Endothelial cell of umbilical vein (primary cell): ENCODE measurements at regions not wholly inside any gene's neighbourhood (a gene's known extent, or its start where the extent isn't known, plus 50 kb on each side); places are given as distances from the start of the nearest gene placed in this dataset.

Source experiments
- BruUV-seq: library from RNA; stranded (reverse); fragments of 400-500 nt; replicated peaks from 2 replicates; lab custom pipeline; 2021; lab: Mats Ljungman, UMichigan
- CTCF ChIA-PET: fragments of 300-600, 350-600 bp; sonication (Branson Sonifier 250); formaldehyde crosslinking; loops from one replicate; lab custom pipeline; 2021; ENCODE audit warnings: antibody characterized with exemption, inconsistent platforms; lab: Charles Lee
- POLR2A ChIA-PET: fragments of 300-600, 350-600 bp; sonication (Branson Sonifier 250); formaldehyde crosslinking; loops from one replicate; lab custom pipeline; 2021; ENCODE audit warnings: antibody characterized with exemption, inconsistent platforms; lab: Charles Lee
- DNase-seq: peaks from one replicate; pipeline ENCODE4 v3.0.0-alpha.2; 2011; ENCODE audit warnings: low read depth, low spot score
- FAIRE-seq: peaks from 2 replicates; lab custom pipeline; 2011; peaks lifted over from hg19 to GRCh38; lab: Jason Lieb, UNC
- H2AFZ ChIP-seq: 2 replicates; pipeline ENCODE4 v1.6.0; 2012; ENCODE audit warnings: low read depth, low read length, control low read depth, inconsistent platforms
- H3K27ac ChIP-seq: 2 replicates; pipeline ENCODE4 v1.5.1; 2011; ENCODE audit warnings: low read depth, mild to moderate bottlenecking, control low read depth, low read length, moderate library complexity; ENCODE audit not compliant: insufficient read depth
- H3K27me3 ChIP-seq, 2 experiments: 2 replicates each; pipeline versions ENCODE4 v1.6.0 to v1.6.1; 2011; ENCODE audit warnings: low read length in 2 of 2, mixed read lengths in 1 of 2; ENCODE audit not compliant: control insufficient read depth in 2 of 2, insufficient read depth in 2 of 2
- H3K36me3 ChIP-seq, 2 experiments: 2 replicates in 1 of 2; 3 replicates in 1 of 2; pipeline ENCODE4 v1.5.1; 2011; ENCODE audit warnings: low read length in 2 of 2, mild to moderate bottlenecking in 1 of 2, moderate library complexity in 1 of 2; ENCODE audit not compliant: control insufficient read depth in 2 of 2, insufficient read depth in 2 of 2; ENCODE audit errors: extremely low read depth in 1 of 2
- H3K4me1 ChIP-seq: 3 replicates; pipeline ENCODE4 v1.5.1; 2011; ENCODE audit warnings: mild to moderate bottlenecking, low read length; ENCODE audit not compliant: control insufficient read depth, insufficient read depth; ENCODE audit errors: extremely low read depth
- H3K4me2 ChIP-seq: 2 replicates; pipeline ENCODE4 v1.6.1; 2011; ENCODE audit warnings: low read length, control low read depth, mixed read lengths; ENCODE audit not compliant: insufficient read depth
- H3K4me3 ChIP-seq, 3 experiments: fragments of 200-600 bp in 1 of 3; sonication (generic), shearing (Covaris generic) in 1 of 3; replicated peaks in 1 of 3; 2 replicates each; pipeline ENCODE4 v1.5.1; 2011 to 2016; ENCODE audit warnings: control low read depth in 3 of 3, low read length in 3 of 3, mild to moderate bottlenecking in 2 of 3, inconsistent platforms in 1 of 3, low read depth in 1 of 3, moderate library complexity in 1 of 3; ENCODE audit not compliant: insufficient read depth in 1 of 3
- H3K79me2 ChIP-seq: 2 replicates; pipeline ENCODE4 v1.6.0; 2012; ENCODE audit warnings: low read length, inconsistent platforms; ENCODE audit not compliant: control insufficient read depth, insufficient read depth
- H3K9ac ChIP-seq: replicated peaks from 2 replicates; pipeline ENCODE3; 2011; ENCODE audit warnings: low read length, control low read depth; ENCODE audit not compliant: insufficient read depth; ENCODE audit errors: extremely low read depth
- H3K9me1 ChIP-seq: replicated peaks from 3 replicates; pipeline ENCODE4 v1.6.0; 2011; ENCODE audit warnings: mild to moderate bottlenecking, low read length; ENCODE audit not compliant: control insufficient read depth, insufficient read depth; ENCODE audit errors: extremely low read depth
- H3K9me3 ChIP-seq: replicated peaks from 2 replicates; pipeline ENCODE4 v1.5.1; 2012; ENCODE audit warnings: low read length, inconsistent platforms; ENCODE audit not compliant: control insufficient read depth, insufficient read depth
- H4K20me1 ChIP-seq: replicated peaks from 2 replicates; pipeline ENCODE3; 2011; ENCODE audit warnings: mild to moderate bottlenecking, low read length; ENCODE audit not compliant: control insufficient read depth, insufficient read depth; ENCODE audit errors: extremely low read depth
- EZH2 ChIP-seq: IDR thresholded peaks from 2 replicates; pipeline ENCODE4 v1.6.1; 2012; ENCODE audit warnings: borderline replicate concordance, low read depth, mild to moderate bottlenecking, moderate library complexity, low read length, inconsistent platforms; ENCODE audit not compliant: severe bottlenecking
- FOS ChIP-seq: IDR thresholded peaks from 2 replicates; pipeline ENCODE4 v1.6.1; 2011; ENCODE audit warnings: mild to moderate bottlenecking, low read length, moderate library complexity, borderline replicate concordance; ENCODE audit not compliant: insufficient read depth
- GATA2 ChIP-seq: IDR thresholded peaks from 2 replicates; pipeline ENCODE4 v1.7.0; 2011; ENCODE audit warnings: low read depth, mild to moderate bottlenecking, moderate library complexity, mixed read lengths, low read length; ENCODE audit not compliant: insufficient read length, insufficient read depth
- JUN ChIP-seq: IDR thresholded peaks from 2 replicates; pipeline ENCODE4 v1.6.1; 2011; ENCODE audit warnings: borderline replicate concordance, low read depth; ENCODE audit not compliant: insufficient read length, insufficient read depth
- MYC ChIP-seq: IDR thresholded peaks from one replicate; pipeline ENCODE4 v1.6.1; 2011; ENCODE audit warnings: mild to moderate bottlenecking, low read depth, low read length
- POLR2A ChIP-seq: IDR thresholded peaks from 2 replicates; pipeline ENCODE4 v1.6.1; 2012; ENCODE audit warnings: low read depth, mild to moderate bottlenecking, control low read depth, low read length
- POLR2AphosphoS5 ChIP-seq: IDR thresholded peaks from 2 replicates; pipeline ENCODE4 v1.6.1; 2012; ENCODE audit warnings: low read depth, mild to moderate bottlenecking, control low read depth, low read length, moderate library complexity; ENCODE audit not compliant: insufficient read depth
- dilution Hi-C: fragments of 300-500 bp; cut with MboI; formaldehyde crosslinking; loops from one replicate; pipeline ENCODE4 v1.15.0; 2019; ENCODE audit warnings: low sequenced_read_pairs; ENCODE audit not compliant: extremely low pct_ligation_motif_present
- intact Hi-C: fragments of 100-400 bp; cut with micrococcal nuclease; formaldehyde crosslinking; loops from one replicate; pipeline ENCODE4 v1.10.0; 2022
- TF ChIP-seq, protein P1 (sequence below), 2 donors: IDR thresholded peaks; 1 replicate in 1 of 2; 2 replicates in 1 of 2; pipeline ENCODE4 v1.5.1; 2011; ENCODE audit warnings: low read length in 2 of 2, mild to moderate bottlenecking in 2 of 2, moderate library complexity in 2 of 2, control low read depth in 1 of 2, inconsistent platforms in 1 of 2, low read depth in 1 of 2; ENCODE audit not compliant: insufficient read depth in 1 of 2; ENCODE audit errors: extremely low read depth in 1 of 2
- TF ChIP-seq, protein P2 (sequence below): IDR thresholded peaks from 2 replicates; pipeline ENCODE4 v1.6.1; 2011; ENCODE audit not compliant: insufficient read depth, insufficient read length

DNA sequence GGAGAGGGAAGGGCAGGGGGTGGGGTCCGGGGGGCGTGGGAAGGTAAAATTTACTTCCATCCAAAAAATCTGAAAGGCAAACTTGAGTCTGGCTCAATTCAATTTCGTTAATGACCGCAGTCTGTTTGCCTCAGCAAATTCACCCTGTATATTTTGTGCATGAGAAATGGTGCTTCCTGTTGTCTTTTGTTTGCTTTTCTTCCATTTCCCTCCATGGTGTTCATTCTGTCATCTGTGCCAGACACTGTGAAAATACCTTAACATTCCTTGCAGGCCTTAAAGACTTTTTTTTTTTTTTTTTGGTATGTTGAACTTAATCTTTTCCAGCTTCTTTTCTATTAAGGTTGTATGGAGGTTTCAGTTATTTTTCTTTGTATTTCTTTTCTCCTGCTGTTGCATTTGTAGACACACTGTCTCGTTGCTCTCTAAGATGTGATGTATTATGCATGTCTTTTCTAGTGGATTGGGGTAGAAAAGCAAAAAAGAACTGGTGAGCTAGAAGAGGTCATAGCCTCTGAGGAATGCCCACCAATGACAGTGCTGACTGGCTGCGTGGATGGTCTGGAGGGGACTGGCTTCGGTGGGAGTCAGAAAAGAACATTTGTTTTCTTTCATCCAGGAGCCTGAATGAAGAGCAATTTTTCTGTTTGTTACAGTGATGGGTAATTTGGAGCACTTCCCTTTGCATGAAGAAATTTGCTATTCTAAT lies 585.0 kb upstream of the MAP3K7 start:
- no TSS peak for BruUV-seq
- H3K4me2 ChIP-seq: no peak overlapping the region
- no peak overlapping the region for H3K9ac ChIP-seq
- H4K20me1 ChIP-seq: no peaks in the 10 kb centered on the region
- H3K27me3 ChIP-seq: no peaks in the 10 kb centered on the region
- ChIA-PET POLR2A (no interaction called here), CTCF (no interaction called here)
- H2AFZ ChIP-seq: no peak overlapping the region
- H3K4me3 ChIP-seq: no peak overlapping the region
- H3K4me1 ChIP-seq: no peaks in the 10 kb centered on the region
- intact Hi-C loops: no loop called here
- H3K27ac ChIP-seq: no peak overlapping the region
- TF ChIP-seq, protein P1, sequence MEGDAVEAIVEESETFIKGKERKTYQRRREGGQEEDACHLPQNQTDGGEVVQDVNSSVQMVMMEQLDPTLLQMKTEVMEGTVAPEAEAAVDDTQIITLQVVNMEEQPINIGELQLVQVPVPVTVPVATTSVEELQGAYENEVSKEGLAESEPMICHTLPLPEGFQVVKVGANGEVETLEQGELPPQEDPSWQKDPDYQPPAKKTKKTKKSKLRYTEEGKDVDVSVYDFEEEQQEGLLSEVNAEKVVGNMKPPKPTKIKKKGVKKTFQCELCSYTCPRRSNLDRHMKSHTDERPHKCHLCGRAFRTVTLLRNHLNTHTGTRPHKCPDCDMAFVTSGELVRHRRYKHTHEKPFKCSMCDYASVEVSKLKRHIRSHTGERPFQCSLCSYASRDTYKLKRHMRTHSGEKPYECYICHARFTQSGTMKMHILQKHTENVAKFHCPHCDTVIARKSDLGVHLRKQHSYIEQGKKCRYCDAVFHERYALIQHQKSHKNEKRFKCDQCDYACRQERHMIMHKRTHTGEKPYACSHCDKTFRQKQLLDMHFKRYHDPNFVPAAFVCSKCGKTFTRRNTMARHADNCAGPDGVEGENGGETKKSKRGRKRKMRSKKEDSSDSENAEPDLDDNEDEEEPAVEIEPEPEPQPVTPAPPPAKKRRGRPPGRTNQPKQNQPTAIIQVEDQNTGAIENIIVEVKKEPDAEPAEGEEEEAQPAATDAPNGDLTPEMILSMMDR (IDR thresholded peaks at IDR 0.05; ENCODE audit: extremely low read depth in 1 of 2, insufficient read depth in 1 of 2, low read depth in 1 of 2, low read length in 2 of 2): no peak
- no peak for TF ChIP-seq MYC
- TF ChIP-seq EZH2: no peak
- no peak for TF ChIP-seq POLR2AphosphoS5
- no peak for TF ChIP-seq FOS
- TF ChIP-seq POLR2A: no peak
- TF ChIP-seq, protein P2, sequence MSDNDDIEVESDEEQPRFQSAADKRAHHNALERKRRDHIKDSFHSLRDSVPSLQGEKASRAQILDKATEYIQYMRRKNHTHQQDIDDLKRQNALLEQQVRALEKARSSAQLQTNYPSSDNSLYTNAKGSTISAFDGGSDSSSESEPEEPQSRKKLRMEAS: no peak
- TF ChIP-seq GATA2: no peak
- no peak for TF ChIP-seq JUN
- FAIRE-seq: no peak
- DNase-seq: no peak
- no peaks in the 10 kb centered on the region for H3K9me1 ChIP-seq
- H3K9me3 ChIP-seq: no peaks in the 10 kb centered on the region
- dilution Hi-C loops: no loop called here
- H3K79me2 ChIP-seq: no peaks in the 10 kb centered on the region
- H3K36me3 ChIP-seq: no peaks in the 10 kb centered on the region
